Nephron progenitor cell (in vitro differentiated cells): ENCODE measurements at regions not wholly inside any gene's neighbourhood (a gene's known extent, or its start where the extent isn't known, plus 50 kb on each side); places are given as distances from the start of the nearest gene placed in this dataset.

ENCODE experiments used
- DNase-seq: peaks from one replicate; pipeline ENCODE4 v3.0.0; 2021
- H3K27ac Mint-ChIP-seq: 2 replicates; pipeline ENCODE4 v1.8.0; 2021; ENCODE audit warnings: mild to moderate bottlenecking, moderate library complexity, mixed read lengths
- H3K27me3 Mint-ChIP-seq: 2 replicates; pipeline ENCODE4 v1.8.0; 2021; ENCODE audit warnings: mild to moderate bottlenecking, low read depth, mixed read lengths; ENCODE audit not compliant: poor library complexity
- H3K36me3 Mint-ChIP-seq: 2 replicates; pipeline ENCODE4 v1.8.0; 2021; ENCODE audit warnings: low read depth, mixed read lengths
- H3K4me1 Mint-ChIP-seq: 2 replicates; pipeline ENCODE4 v1.8.0; 2021; ENCODE audit warnings: mixed read lengths
- H3K4me3 Mint-ChIP-seq: 2 replicates; pipeline ENCODE4 v1.8.0; 2021; ENCODE audit warnings: mild to moderate bottlenecking, moderate library complexity, mixed read lengths
- H3K9me3 Mint-ChIP-seq: 2 replicates; pipeline ENCODE4 v1.8.0; 2021; ENCODE audit warnings: mild to moderate bottlenecking, moderate library complexity, mixed read lengths
- TF ChIP-seq, protein P1 (sequence below): fragments of 200-600 bp; sonication (generic); IDR thresholded peaks from 2 replicates; pipeline ENCODE4 v1.5.0; 2021; ENCODE audit warnings: antibody characterized with exemption

DNA sequence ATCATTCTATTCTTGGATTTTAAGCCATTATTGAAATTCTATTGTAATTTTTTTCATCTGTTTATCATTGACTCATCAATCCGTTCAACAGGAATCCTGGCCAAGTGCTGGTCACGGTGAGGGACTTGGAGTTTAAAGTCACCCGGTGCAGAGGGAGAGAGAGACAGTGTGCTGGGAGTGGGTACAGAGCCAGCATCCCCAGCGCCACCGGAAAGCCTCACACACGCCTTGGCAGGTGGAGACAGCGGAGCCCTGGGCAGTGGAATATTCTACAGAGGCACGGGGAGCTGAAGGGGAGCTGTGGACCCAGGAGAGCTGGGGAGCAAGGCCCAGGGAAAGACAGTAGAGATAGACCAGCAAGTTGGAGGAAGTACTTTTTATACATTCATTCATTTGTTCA is 787.6 kb downstream of the BRD1 start:
- Mint-ChIP-seq H3K36me3 (no peaks in the 10 kb centered on the region), H3K27ac (peak overlapping the region; percentile 8)

DNA sequence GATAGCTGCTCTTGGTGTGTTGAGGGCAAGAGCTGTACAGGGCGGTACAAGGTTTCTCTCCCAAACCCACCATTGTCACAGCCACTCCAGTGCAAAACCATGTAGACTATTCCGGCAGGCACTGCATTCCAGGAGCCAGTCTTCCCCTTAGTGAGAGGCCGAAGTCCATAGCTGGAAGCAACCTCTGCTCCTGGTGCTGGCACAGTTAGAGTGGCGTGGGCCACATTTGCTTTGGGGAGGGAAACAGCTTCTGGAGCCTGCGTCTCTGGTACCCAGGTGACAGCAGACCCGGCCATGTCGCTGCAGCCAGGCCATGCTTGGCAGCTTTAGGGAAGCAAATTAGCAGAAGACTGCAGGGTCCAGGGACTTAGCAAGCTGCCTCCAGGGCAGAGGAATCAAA is 788.0 kb downstream of the BRD1 start:
- H3K4me1 Mint-ChIP-seq = peaks cover 5% of the 10 kb centered on the region
- DNase-seq = no peak
- no peaks in the 10 kb centered on the region for H3K9me3 Mint-ChIP-seq
- no peak overlapping the region for H3K4me3 Mint-ChIP-seq
- TF ChIP-seq, protein P1, sequence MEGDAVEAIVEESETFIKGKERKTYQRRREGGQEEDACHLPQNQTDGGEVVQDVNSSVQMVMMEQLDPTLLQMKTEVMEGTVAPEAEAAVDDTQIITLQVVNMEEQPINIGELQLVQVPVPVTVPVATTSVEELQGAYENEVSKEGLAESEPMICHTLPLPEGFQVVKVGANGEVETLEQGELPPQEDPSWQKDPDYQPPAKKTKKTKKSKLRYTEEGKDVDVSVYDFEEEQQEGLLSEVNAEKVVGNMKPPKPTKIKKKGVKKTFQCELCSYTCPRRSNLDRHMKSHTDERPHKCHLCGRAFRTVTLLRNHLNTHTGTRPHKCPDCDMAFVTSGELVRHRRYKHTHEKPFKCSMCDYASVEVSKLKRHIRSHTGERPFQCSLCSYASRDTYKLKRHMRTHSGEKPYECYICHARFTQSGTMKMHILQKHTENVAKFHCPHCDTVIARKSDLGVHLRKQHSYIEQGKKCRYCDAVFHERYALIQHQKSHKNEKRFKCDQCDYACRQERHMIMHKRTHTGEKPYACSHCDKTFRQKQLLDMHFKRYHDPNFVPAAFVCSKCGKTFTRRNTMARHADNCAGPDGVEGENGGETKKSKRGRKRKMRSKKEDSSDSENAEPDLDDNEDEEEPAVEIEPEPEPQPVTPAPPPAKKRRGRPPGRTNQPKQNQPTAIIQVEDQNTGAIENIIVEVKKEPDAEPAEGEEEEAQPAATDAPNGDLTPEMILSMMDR = no peak
- no peaks in the 10 kb centered on the region for H3K36me3 Mint-ChIP-seq
- H3K27me3 Mint-ChIP-seq = peaks cover 4% of the 10 kb centered on the region
- H3K27ac Mint-ChIP-seq = no peak overlapping the region

More for the DNA sequence above, 787.6 kb downstream of the BRD1 start:
- DNase-seq = no peak
- Mint-ChIP-seq H3K4me1 (peaks cover 5% of the 10 kb centered on the region), H3K4me3 (no peak overlapping the region), H3K27me3 (peaks cover 4% of the 10 kb centered on the region), H3K9me3 (no peaks in the 10 kb centered on the region)
- TF ChIP-seq, protein P1 = no peak

DNA sequence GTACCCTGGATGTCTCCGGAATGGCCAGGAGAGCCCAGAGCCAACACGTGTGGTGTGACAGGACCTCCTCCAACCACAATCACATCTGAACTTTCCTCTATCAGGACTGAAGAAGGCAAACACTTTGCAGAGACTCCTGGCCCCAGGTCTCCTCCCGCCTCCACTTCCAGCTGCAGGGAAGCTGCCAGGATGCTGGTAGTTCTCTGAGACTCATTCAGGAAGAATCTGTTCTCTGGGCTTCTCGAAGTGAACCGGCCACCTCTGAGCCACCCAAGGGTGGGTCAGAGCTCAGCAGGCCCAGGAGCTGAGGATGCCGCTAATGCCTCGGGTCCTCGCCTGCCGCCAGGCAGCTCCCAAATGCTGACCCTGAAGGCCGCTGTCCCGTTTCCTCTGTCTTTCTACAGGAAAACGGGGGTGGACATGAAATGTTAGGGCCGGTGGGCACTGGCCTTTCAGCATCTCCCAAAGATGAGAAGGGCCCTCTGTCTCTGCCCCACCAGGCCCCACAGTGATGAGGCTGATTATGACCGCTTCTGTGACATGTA is 789.9 kb downstream of the BRD1 start:
- Mint-ChIP-seq H3K36me3 (no peaks in the 10 kb centered on the region), H3K9me3 (no peaks in the 10 kb centered on the region), H3K4me1 (peaks cover 5% of the 10 kb centered on the region), H3K27me3 (peaks cover under 1% of the 10 kb centered on the region), H3K27ac (no peak overlapping the region), H3K4me3 (no peak overlapping the region)
- TF ChIP-seq, protein P1 = no peak
- no peak for DNase-seq

DNA sequence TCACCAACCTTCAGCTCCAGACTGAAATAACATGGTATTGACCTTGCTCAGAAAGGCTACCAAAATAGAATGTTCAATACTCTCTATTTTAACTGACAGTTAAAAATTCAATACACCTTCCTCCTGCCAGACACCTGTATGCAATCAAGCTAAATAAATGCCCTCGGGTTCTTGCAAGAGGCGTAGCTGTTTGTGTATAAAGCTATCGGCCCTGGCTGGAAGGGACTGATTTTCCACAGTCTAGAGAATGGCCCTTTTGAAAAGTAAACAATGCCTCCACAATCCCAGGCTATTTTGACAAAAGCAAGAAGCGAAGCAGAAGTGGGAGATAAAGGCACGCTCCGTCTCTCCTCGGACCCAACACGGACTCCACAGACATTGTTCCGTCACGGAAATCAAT is 791.2 kb downstream of the BRD1 start:
- Mint-ChIP-seq H3K4me1 (peaks cover 5% of the 10 kb centered on the region), H3K27ac (no peak overlapping the region), H3K4me3 (no peak overlapping the region), H3K9me3 (no peaks in the 10 kb centered on the region), H3K36me3 (no peaks in the 10 kb centered on the region), H3K27me3 (no peaks in the 10 kb centered on the region)
- TF ChIP-seq, protein P1 = no peak
- DNase-seq = no peak

DNA sequence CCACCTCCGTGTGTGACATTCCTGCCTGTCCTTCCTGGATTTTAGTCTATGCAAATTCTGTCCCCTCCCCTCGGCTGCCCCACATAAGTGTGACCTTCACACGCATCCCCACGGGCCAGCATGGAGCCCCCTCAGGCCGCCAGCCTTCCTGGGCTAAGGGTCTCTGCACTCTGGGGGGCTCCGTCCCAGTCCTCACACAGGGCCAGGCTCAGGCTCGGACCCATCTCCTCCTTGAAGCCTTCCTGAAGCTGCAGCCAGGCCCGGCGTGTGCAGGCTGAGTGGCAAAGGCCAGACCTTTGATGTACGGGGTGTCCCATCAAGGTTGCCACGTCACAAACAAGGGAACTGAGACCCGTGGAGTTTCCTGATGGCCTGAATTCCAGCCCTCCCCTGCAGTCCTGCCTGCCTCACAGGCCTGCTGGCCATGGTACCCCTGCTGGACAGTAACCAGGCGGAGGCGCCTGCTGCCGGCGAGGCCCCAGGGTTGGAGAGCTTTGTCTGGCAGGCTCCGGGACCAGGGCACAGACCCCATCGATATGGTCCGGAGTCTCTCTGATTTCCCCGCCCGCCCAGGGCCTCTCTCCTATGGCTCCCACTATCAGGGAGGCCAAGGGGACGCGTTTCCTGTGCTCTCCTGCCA is 791.7 kb downstream of the BRD1 start:
- no peak for DNase-seq
- Mint-ChIP-seq H3K4me3 (no peak overlapping the region), H3K4me1 (peaks cover 5% of the 10 kb centered on the region), H3K9me3 (no peaks in the 10 kb centered on the region), H3K36me3 (no peaks in the 10 kb centered on the region), H3K27me3 (no peaks in the 10 kb centered on the region), H3K27ac (no peak overlapping the region)
- TF ChIP-seq, protein P1 = no peak
